HCT116 (cell line): ENCODE measurements at regions not wholly inside any gene's neighbourhood (a gene's known extent, or its start where the extent isn't known, plus 50 kb on each side); places are given as distances from the start of the nearest gene placed in this dataset.

Experiments used
- ATAC-seq: fragments of 200-7000 bp; cut with Tn5 transposase; 2 replicates; pipeline ENCODE4 v1.9.1; 2020; ENCODE audit warnings: mild to moderate bottlenecking, moderate library complexity
- BruUV-seq: library from RNA; stranded (reverse); fragments of 400-500 nt; replicated peaks from 2 replicates; lab custom pipeline; 2021; lab: Mats Ljungman, UMichigan
- CTCF ChIA-PET: fragments of 300-600 bp; sonication (Branson Sonifier 250); formaldehyde crosslinking; loops from one replicate; lab custom pipeline; 2021; ENCODE audit warnings: antibody characterized with exemption; lab: Charles Lee
- POLR2A ChIA-PET: fragments of 300-600, 350-600 bp; sonication (Branson Sonifier 250); formaldehyde crosslinking; loops from one replicate; lab custom pipeline; 2021; ENCODE audit warnings: antibody characterized with exemption; lab: Charles Lee
- RAD21 ChIA-PET, 2 experiments: fragments of 300-600 bp; sonication (Branson Sonifier 250); formaldehyde crosslinking; loops; one replicate each; lab custom pipeline; 2023; ENCODE audit warnings: low total read pairs in 2 of 2; ENCODE audit not compliant: uncharacterized antibody in 2 of 2, unreplicated experiment in 2 of 2, low non-redundant PET in 1 of 2; lab: Charles Lee
- DNase-seq: peaks from one replicate; pipeline ENCODE4 v3.0.0-alpha.2; 2010; ENCODE audit warnings: low read depth, low spot score
- H2AFZ ChIP-seq: fragments of 200-600 bp; shearing (Covaris generic), sonication (generic); 2 replicates; pipeline ENCODE4 v1.6.1; 2017; ENCODE audit warnings: low read depth, mixed run types, mixed read lengths, antibody characterized with exemption, low read length; ENCODE audit not compliant: poor library complexity, severe bottlenecking
- H3K27ac ChIP-seq: 2 replicates; pipeline ENCODE4 v1.5.1; 2012; ENCODE audit warnings: low read depth, low read length
- H3K27me3 ChIP-seq: fragments of 200-600 bp; sonication (generic); 2 replicates; pipeline ENCODE4 v1.6.1; 2016; ENCODE audit warnings: mixed run types, low read length, mixed read lengths; ENCODE audit not compliant: insufficient read depth
- H3K36me3 ChIP-seq, 2 experiments: fragments of 200-500 bp in 1 of 2; fragments of 200-600 bp in 1 of 2; sonication (Bioruptor generic) in 1 of 2; sonication (generic) in 1 of 2; 2 replicates each; pipeline versions ENCODE4 v1.5.1 to v1.6.1; 2014 to 2016; ENCODE audit warnings: low read length in 2 of 2, inconsistent platforms in 1 of 2, mixed read lengths in 1 of 2, mixed run types in 1 of 2; ENCODE audit not compliant: insufficient read depth in 2 of 2, control insufficient read depth in 1 of 2
- H3K4me1 ChIP-seq, 2 experiments: fragments of 200-600 bp in 1 of 2; sonication (generic) in 1 of 2; 2 replicates each; pipeline versions ENCODE4 v1.5.1 to v1.6.1; 2012 to 2017; ENCODE audit warnings: low read length in 2 of 2, inconsistent platforms in 1 of 2, mild to moderate bottlenecking in 1 of 2, mixed read lengths in 1 of 2, mixed run types in 1 of 2, moderate library complexity in 1 of 2; ENCODE audit not compliant: insufficient read depth in 2 of 2, control insufficient read depth in 1 of 2
- H3K4me2 ChIP-seq: fragments of 200-600 bp; sonication (generic); 2 replicates; pipeline ENCODE4 v1.6.1; 2017; ENCODE audit warnings: mixed run types, low read length, mixed read lengths
- H3K4me3 ChIP-seq, 2 experiments: fragments of 200-600 bp in 1 of 2; sonication (generic) in 1 of 2; replicated peaks in 1 of 2; 2 replicates each; pipeline ENCODE4 v1.5.1; 2011 to 2016; ENCODE audit warnings: low read length in 2 of 2, control low read depth in 1 of 2, low read depth in 1 of 2, mild to moderate bottlenecking in 1 of 2, mixed read lengths in 1 of 2, mixed run types in 1 of 2
- H3K79me2 ChIP-seq: fragments of 200-600 bp; sonication (generic); 2 replicates; pipeline ENCODE4 v1.6.1; 2017; ENCODE audit warnings: mild to moderate bottlenecking, mixed run types, low read length, moderate library complexity, mixed read lengths; ENCODE audit not compliant: insufficient read depth
- H3K9ac ChIP-seq: fragments of 200-600 bp; sonication (generic); 2 replicates; pipeline ENCODE4 v1.6.1; 2016; ENCODE audit warnings: low read length, mixed read lengths
- H3K9me2 ChIP-seq: fragments of 200-600 bp; sonication (generic), shearing (Covaris generic); 2 replicates; pipeline ENCODE4 v1.6.1; 2017; ENCODE audit warnings: mixed run types, mild to moderate bottlenecking, moderate library complexity; ENCODE audit not compliant: insufficient read depth
- H3K9me3 ChIP-seq, 2 experiments: fragments of 200-500 bp in 1 of 2; fragments of 200-600 bp in 1 of 2; sonication (Bioruptor generic) in 1 of 2; sonication (generic) in 1 of 2; 2 replicates each; pipeline ENCODE4 v1.6.1; 2014 to 2017; ENCODE audit warnings: low read length in 2 of 2, mixed read lengths in 2 of 2, inconsistent platforms in 1 of 2, low read depth in 1 of 2, mild to moderate bottlenecking in 1 of 2, mixed run types in 1 of 2, moderate library complexity in 1 of 2; ENCODE audit not compliant: control insufficient read depth in 1 of 2, insufficient read depth in 1 of 2
- H4K20me1 ChIP-seq: fragments of 200-600 bp; sonication (generic), shearing (Covaris generic); 2 replicates; pipeline ENCODE4 v1.6.1; 2017; ENCODE audit warnings: mixed run types, mild to moderate bottlenecking, moderate library complexity; ENCODE audit not compliant: insufficient read depth
- ATF3 ChIP-seq: IDR thresholded peaks from 2 replicates; pipeline ENCODE4 v1.6.1; 2012
- CBX3 ChIP-seq: IDR thresholded peaks from 2 replicates; pipeline ENCODE4 v1.6.1; 2012; ENCODE audit warnings: low read depth
- EZH2phosphoT487 ChIP-seq: fragments of 200-600 bp; IDR thresholded peaks from 2 replicates; pipeline ENCODE4 v1.6.1; 2018; ENCODE audit warnings: antibody characterized with exemption, borderline replicate concordance
- MAX ChIP-seq: IDR thresholded peaks from 2 replicates; pipeline ENCODE4 v1.6.1; 2012
- POLR2AphosphoS5 ChIP-seq: IDR thresholded peaks from 2 replicates; pipeline ENCODE4 v1.6.1; 2011; ENCODE audit warnings: mild to moderate bottlenecking, low read depth, low read length, moderate library complexity
- RAD21 ChIP-seq: IDR thresholded peaks from 2 replicates; pipeline ENCODE4 v1.6.1; 2012; ENCODE audit warnings: low read depth, mild to moderate bottlenecking
- REST ChIP-seq: IDR thresholded peaks from 2 replicates; pipeline ENCODE4 v1.6.1; 2012; ENCODE audit warnings: low read depth
- SIN3A ChIP-seq: IDR thresholded peaks from 2 replicates; pipeline ENCODE4 v1.6.1; 2012; ENCODE audit warnings: low read depth
- SP1 ChIP-seq: IDR thresholded peaks from 2 replicates; pipeline ENCODE4 v1.6.1; 2012; ENCODE audit warnings: low read depth
- YY1 ChIP-seq: IDR thresholded peaks from 2 replicates; pipeline ENCODE4 v1.6.1; 2011; ENCODE audit warnings: low read length, low read depth, moderate library complexity, mild to moderate bottlenecking; ENCODE audit not compliant: insufficient replicate concordance; ENCODE audit errors: extremely low read depth
- ZFX ChIP-seq: fragments of 450-650 bp; IDR thresholded peaks from 2 replicates; pipeline ENCODE4 v1.6.1; 2017
- ZNF274 ChIP-seq: fragments of 200-500 bp; sonication (Bioruptor generic); IDR thresholded peaks from 2 replicates; pipeline ENCODE4 v1.6.1; 2014; ENCODE audit warnings: mild to moderate bottlenecking, low read depth, low read length, inconsistent platforms
- intact Hi-C: fragments of 100-400 bp; cut with micrococcal nuclease; formaldehyde crosslinking; loops from 2 replicates; pipeline ENCODE4 v1.10.0; 2022

- CTCF ChIA-PET = no interaction called here
- H3K4me3 ChIP-seq = no peak overlapping the region
- no peaks in the 10 kb centered on the region for H3K4me1 ChIP-seq
- no peak overlapping the region for H3K4me2 ChIP-seq
- no peak overlapping the region for H3K27ac ChIP-seq
- H3K9ac ChIP-seq = no peak overlapping the region
- TF ChIP-seq ATF3 = no peak
- TF ChIP-seq SIN3A = no peak
- TF ChIP-seq ZFX = no peak
- no peak for TF ChIP-seq REST
- no peak for TF ChIP-seq CBX3
- no peak for TF ChIP-seq SP1
- no peak for TF ChIP-seq YY1
- no peak for TF ChIP-seq MAX
- TF ChIP-seq POLR2AphosphoS5 = no peak
- TF ChIP-seq ZNF274 = no peak
- no peak for TF ChIP-seq EZH2phosphoT487
- TF ChIP-seq RAD21 = no peak
- TF ChIP-seq, all 23 proteins: peak for 0
- BruUV-seq = no TSS peak
- Histone ChIP-seq H2AFZ (no peak overlapping the region), H4K20me1 (no peaks in the 10 kb centered on the region), H3K9me2 (no peaks in the 10 kb centered on the region), H3K9me3 (no peaks in the 10 kb centered on the region), H3K36me3 (no peaks in the 10 kb centered on the region), H3K79me2 (no peaks in the 10 kb centered on the region), H3K27me3 (no peaks in the 10 kb centered on the region)
- DNase-seq (no peak), ATAC-seq (no peak)
- RAD21 ChIA-PET = no interaction called here
- intact Hi-C loops = no loop called here
- POLR2A ChIA-PET = no interaction called here
Observed at GRCh38 chr9:703392-703791, 138.1 kb upstream of the DMRT1 start.
